ENCODE measurements at regions not wholly inside any gene's neighbourhood (a gene's known extent, or its start where the extent isn't known, plus 50 kb on each side); places are given as distances from the start of the nearest gene placed in this dataset.

- TF ChIP-seq GATA2 (IDR thresholded peaks at IDR 0.05; ENCODE audit: low read depth, low read length) (no peak), GATA3 (IDR thresholded peaks at IDR 0.05; ENCODE audit: low read depth, low read length) (no peak)
These were observed 540.4 kb upstream of the NBEA start for GRCh38 chr13:34401696-34402095.

- TF ChIP-seq GATA3 (IDR thresholded peaks at IDR 0.05; ENCODE audit: low read depth, low read length) (no peak), GATA2 (IDR thresholded peaks at IDR 0.05; ENCODE audit: low read depth, low read length) (no peak)
These were observed 536.5 kb upstream of the NBEA start for GRCh38 chr13:34405410-34406181.

GRCh38 chr13:34408640-34409039 is 533.4 kb upstream of the NBEA start:
- TF ChIP-seq GATA2 (IDR thresholded peaks at IDR 0.05; ENCODE audit: low read depth, low read length), result no peak
- TF ChIP-seq GATA3 (IDR thresholded peaks at IDR 0.05; ENCODE audit: low read depth, low read length), result no peak

GRCh38 chr13:34409496-34410182 is 532.4 kb upstream of the NBEA start:
- TF ChIP-seq GATA2 (IDR thresholded peaks at IDR 0.05; ENCODE audit: low read depth, low read length), result no peak
- TF ChIP-seq GATA3 (IDR thresholded peaks at IDR 0.05; ENCODE audit: low read depth, low read length), result no peak

- no peak for TF ChIP-seq GATA2 (IDR thresholded peaks at IDR 0.05; ENCODE audit: low read depth, low read length)
- no peak for TF ChIP-seq GATA3 (IDR thresholded peaks at IDR 0.05; ENCODE audit: low read depth, low read length)
These were observed 531.4 kb upstream of the NBEA start for GRCh38 chr13:34410678-34411077.

- TF ChIP-seq GATA3 (IDR thresholded peaks at IDR 0.05; ENCODE audit: low read depth, low read length) (no peak), GATA2 (IDR thresholded peaks at IDR 0.05; ENCODE audit: low read depth, low read length) (no peak)
These were observed 530.9 kb upstream of the NBEA start for GRCh38 chr13:34411177-34411576.

- TF ChIP-seq GATA2 (IDR thresholded peaks at IDR 0.05; ENCODE audit: low read depth, low read length) (no peak), GATA3 (IDR thresholded peaks at IDR 0.05; ENCODE audit: low read depth, low read length) (no peak)
These were observed 530.2 kb upstream of the NBEA start for GRCh38 chr13:34411894-34412293.

- TF ChIP-seq GATA3 (IDR thresholded peaks at IDR 0.05; ENCODE audit: low read depth, low read length) (no peak), GATA2 (IDR thresholded peaks at IDR 0.05; ENCODE audit: low read depth, low read length) (no peak)
These were observed 529.8 kb upstream of the NBEA start for GRCh38 chr13:34412295-34412694.

- TF ChIP-seq GATA3 (IDR thresholded peaks at IDR 0.05; ENCODE audit: low read depth, low read length), result no peak
- TF ChIP-seq GATA2 (IDR thresholded peaks at IDR 0.05; ENCODE audit: low read depth, low read length), result no peak
These were observed 529.2 kb upstream of the NBEA start for GRCh38 chr13:34412817-34413375.

- no peak for TF ChIP-seq GATA3 (IDR thresholded peaks at IDR 0.05; ENCODE audit: low read depth, low read length)
- no peak for TF ChIP-seq GATA2 (IDR thresholded peaks at IDR 0.05; ENCODE audit: low read depth, low read length)
These were observed 528.4 kb upstream of the NBEA start for GRCh38 chr13:34413538-34414210.

- TF ChIP-seq GATA2 (IDR thresholded peaks at IDR 0.05; ENCODE audit: low read depth, low read length), result no peak
- no peak for TF ChIP-seq GATA3 (IDR thresholded peaks at IDR 0.05; ENCODE audit: low read depth, low read length)
These were observed 527.5 kb upstream of the NBEA start for GRCh38 chr13:34414616-34415015.

GRCh38 chr13:34416971-34417380 is 525.1 kb upstream of the NBEA start:
- no peak for TF ChIP-seq GATA2 (IDR thresholded peaks at IDR 0.05; ENCODE audit: low read depth, low read length)
- TF ChIP-seq GATA3 (IDR thresholded peaks at IDR 0.05; ENCODE audit: low read depth, low read length), result no peak

- TF ChIP-seq GATA3 (IDR thresholded peaks at IDR 0.05; ENCODE audit: low read depth, low read length) (no peak), GATA2 (IDR thresholded peaks at IDR 0.05; ENCODE audit: low read depth, low read length) (no peak)
These were observed 524.2 kb upstream of the NBEA start for GRCh38 chr13:34417896-34418295.

GRCh38 chr13:34419025-34419424 is 523.0 kb upstream of the NBEA start:
- no peak for TF ChIP-seq GATA2 (IDR thresholded peaks at IDR 0.05; ENCODE audit: low read depth, low read length)
- TF ChIP-seq GATA3 (IDR thresholded peaks at IDR 0.05; ENCODE audit: low read depth, low read length), result no peak

Measured in SH-SY5Y (cell line).